Heart right ventricle (tissue), 16 donors: ENCODE measurements at regions not wholly inside any gene's neighbourhood (a gene's known extent, or its start where the extent isn't known, plus 50 kb on each side); places are given as distances from the start of the nearest gene placed in this dataset.

ENCODE experiments used
- ATAC-seq, 8 donors: fragments of 200-7000 bp; cut with Tn5 transposase; one replicate each; pipeline ENCODE4 v1.9.1; 2020; ENCODE audit warnings: mild to moderate bottlenecking in 8 of 8, moderate library complexity in 8 of 8, moderate number of reproducible peaks in 1 of 8
- DNase-seq, 2 donors: peaks; one replicate each; pipeline ENCODE4 v3.0.0-alpha.2; 2020
- H3K27ac ChIP-seq, 10 donors: fragments of 200-600 bp; sonication (generic) in 2 of 10; one replicate each; pipeline versions ENCODE4 v1.5.0 to v1.8.0; 2020 to 2022; ENCODE audit warnings: mild to moderate bottlenecking in 3 of 10
- H3K27me3 ChIP-seq, 7 donors: fragments of 200-600 bp; one replicate each; pipeline ENCODE4 v1.8.0; 2021 to 2022; ENCODE audit warnings: mild to moderate bottlenecking in 2 of 7
- H3K36me3 ChIP-seq, 9 donors: fragments of 200-600 bp; sonication (generic) in 1 of 9; one replicate each; pipeline versions ENCODE4 v1.5.0 to v1.8.0; 2020 to 2022; ENCODE audit warnings: mild to moderate bottlenecking in 2 of 9
- H3K4me1 ChIP-seq, 9 donors: fragments of 200-600 bp; sonication (generic) in 1 of 9; one replicate each; pipeline versions ENCODE4 v1.5.0 to v1.8.0; 2020 to 2022; ENCODE audit warnings: mild to moderate bottlenecking in 4 of 9
- H3K4me3 ChIP-seq, 10 donors: fragments of 200-600 bp; sonication (generic) in 2 of 10; one replicate each; pipeline versions ENCODE4 v1.5.0 to v1.8.0; 2020 to 2022; ENCODE audit warnings: mild to moderate bottlenecking in 7 of 10, moderate library complexity in 2 of 10
- H3K9me3 ChIP-seq, 11 donors: fragments of 200-600 bp in 10 of 11; sonication (generic) in 2 of 11; one replicate each; pipeline versions ENCODE4 v1.5.0 to v1.8.0; 2013 to 2022; ENCODE audit warnings: mild to moderate bottlenecking in 2 of 11, control low read depth in 1 of 11, moderate library complexity in 1 of 11
- WGBS, 2 donors: extraction: QIAGEN DNeasy Blood & Tissue Kit; methylation state at CpG; one replicate each; pipeline ENCODE4 v1.1.7; 2013; ENCODE audit warnings: inconsistent platforms in 1 of 2; 5-methylcytosine and 5-hydroxymethylcytosine counted together
- intact Hi-C, 10 donors: fragments of 100-400 bp; cut with DNase I; formaldehyde crosslinking; loops; one replicate each; pipeline versions ENCODE4 v1.11.1 to v1.14.2; 2022
- TF ChIP-seq, protein P1 (sequence below), 9 donors: fragments of 200-600 bp; sonication (generic) in 2 of 9; IDR thresholded peaks; one replicate each; pipeline versions ENCODE4 v1.5.0 to v1.8.0; 2021 to 2022; ENCODE audit warnings: antibody characterized with exemption in 9 of 9, mild to moderate bottlenecking in 5 of 9, moderate library complexity in 1 of 9
- donor health status: Arrhythmogenic right ventricular cardiomyopathy.
- donor health status: ischemic (EF 13 %, LVEDD 7.1; RV severe dilation, severe dysfunction).
- donor health status: healthy with polysubstance abuse.
- donor health status: DM: no; HTN: yes; CAD: no.
- donor health status: DM: no; HTN: no; CAD: no.
- donor health status: ischemic (EF 25% LVEDD 6.9; RV normal size, moderate dysfunction).
- donor health status: ischemic (EF 25% LVEDD 5.7; RV mildly dilated, moderate dysfunction).
- donor health status: healthy.
- donor health status: DM: yes; HTN: yes; CAD: no.
- donor health status: Ischemic cardiomyopathy.
- donor health status: ischemic (EF 35%, LVEDD 5.7; RV mildly dilated, moderate dysfunction).
- donor health status: nonischemic (EF 11% LVEDD 7.7; RV severe dilation, severe dysfunction).
- donor health status: DM: yes; HTN: yes; CAD: no.
- donor health status: PGD.
- donor health status: ischemic (EF 29% LVEDD 5.4; RV normal size, mild dysfunction).
- donor health status: nonischemic (EF 23%, LVEDD 6.1; RV moderate dilation, normal function).

DNA sequence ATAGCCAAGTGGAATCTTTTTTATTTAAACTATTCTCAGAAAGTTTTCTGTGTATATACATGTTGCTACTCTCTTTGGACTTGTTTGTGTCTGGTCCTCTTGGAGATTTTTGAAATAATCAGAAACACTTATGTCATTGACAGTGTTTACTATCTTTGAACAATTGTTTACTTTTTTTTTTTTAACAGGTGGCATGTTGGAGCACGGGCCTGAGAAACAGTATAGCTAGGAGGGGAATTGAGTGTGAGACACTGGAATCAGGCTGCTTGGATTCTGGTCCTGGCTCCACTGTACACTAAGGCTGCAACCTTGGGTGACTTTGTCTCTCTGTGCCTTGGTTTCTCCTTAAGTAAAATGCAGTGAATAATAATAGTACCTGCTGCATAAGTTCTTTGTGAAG lies 279.6 kb downstream of the PRL start:
- TF ChIP-seq, protein P1, sequence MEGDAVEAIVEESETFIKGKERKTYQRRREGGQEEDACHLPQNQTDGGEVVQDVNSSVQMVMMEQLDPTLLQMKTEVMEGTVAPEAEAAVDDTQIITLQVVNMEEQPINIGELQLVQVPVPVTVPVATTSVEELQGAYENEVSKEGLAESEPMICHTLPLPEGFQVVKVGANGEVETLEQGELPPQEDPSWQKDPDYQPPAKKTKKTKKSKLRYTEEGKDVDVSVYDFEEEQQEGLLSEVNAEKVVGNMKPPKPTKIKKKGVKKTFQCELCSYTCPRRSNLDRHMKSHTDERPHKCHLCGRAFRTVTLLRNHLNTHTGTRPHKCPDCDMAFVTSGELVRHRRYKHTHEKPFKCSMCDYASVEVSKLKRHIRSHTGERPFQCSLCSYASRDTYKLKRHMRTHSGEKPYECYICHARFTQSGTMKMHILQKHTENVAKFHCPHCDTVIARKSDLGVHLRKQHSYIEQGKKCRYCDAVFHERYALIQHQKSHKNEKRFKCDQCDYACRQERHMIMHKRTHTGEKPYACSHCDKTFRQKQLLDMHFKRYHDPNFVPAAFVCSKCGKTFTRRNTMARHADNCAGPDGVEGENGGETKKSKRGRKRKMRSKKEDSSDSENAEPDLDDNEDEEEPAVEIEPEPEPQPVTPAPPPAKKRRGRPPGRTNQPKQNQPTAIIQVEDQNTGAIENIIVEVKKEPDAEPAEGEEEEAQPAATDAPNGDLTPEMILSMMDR (IDR thresholded peaks at IDR 0.05): no peak
- no peaks in the 10 kb centered on the region for H3K27me3 ChIP-seq
- H3K36me3 ChIP-seq: peaks cover 0 to 5% (median 0%) of the 10 kb centered on the region in 9 donors
- DNase-seq (no peak), ATAC-seq (no peak)
- intact Hi-C loops: no loop called here
- no peak overlapping the region for H3K27ac ChIP-seq
- H3K4me1 ChIP-seq: no peaks in the 10 kb centered on the region
- 57 to 59% methylated on average over 1 of the region's 1 CpG for WGBS, 2 donors
- peaks cover 0 to 9% (median 3%) of the 10 kb centered on the region in 11 donors for H3K9me3 ChIP-seq
- H3K4me3 ChIP-seq: no peak overlapping the region

DNA sequence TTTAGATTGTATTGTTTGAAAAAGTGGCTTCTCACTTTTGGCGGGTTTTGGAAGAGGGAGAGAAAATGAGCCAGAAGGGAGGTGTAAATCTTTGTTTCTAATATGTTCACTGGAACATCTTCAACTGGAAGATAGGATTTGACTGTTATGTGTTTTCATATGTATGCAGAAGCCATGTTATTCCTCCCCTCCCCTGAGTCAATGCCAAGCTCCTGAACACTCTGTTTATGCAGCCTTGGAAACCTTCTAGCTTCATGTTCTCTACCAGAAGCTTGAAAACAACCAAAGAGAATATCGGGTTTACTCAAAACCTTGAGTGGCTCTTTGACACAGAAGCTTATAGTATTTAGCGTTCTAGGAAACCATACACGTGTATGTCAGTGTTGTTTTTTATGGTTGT lies 279.1 kb downstream of the PRL start:
- DNase-seq: no peak
- Histone ChIP-seq H3K27ac (no peak overlapping the region), H3K4me1 (no peaks in the 10 kb centered on the region)

GRCh38 chr6:22019857-22020256 lies 277.0 kb downstream of the PRL start:
- no peak overlapping the region for H3K27ac ChIP-seq
- H3K27me3 ChIP-seq: no peaks in the 10 kb centered on the region
- H3K4me3 ChIP-seq: no peak overlapping the region
- 98% methylated on average over 5 of the region's 5 CpGs for WGBS, 2 donors
- H3K9me3 ChIP-seq: peaks cover 0 to 13% (median 3%) of the 10 kb centered on the region in 11 donors
- intact Hi-C loops: loop anchor here in 1 of 10 donors (10.0 kb wide), 1 partner anchor 425 kb away; no protein-coding TSS in a partner anchor
- no peak for ATAC-seq
- TF ChIP-seq, protein P1 (IDR thresholded peaks at IDR 0.05): no peak
- H3K4me1 ChIP-seq: peaks cover 0 to 5% (median 0%) of the 10 kb centered on the region in 9 donors
- peaks cover 0 to 5% (median 0%) of the 10 kb centered on the region in 9 donors for H3K36me3 ChIP-seq
- no peak for DNase-seq

More for the DNA sequence above, 279.1 kb downstream of the PRL start:
- 89 to 95% methylated on average over 4 of the region's 4 CpGs for WGBS, 2 donors
- no peak for ATAC-seq
- intact Hi-C loops: no loop called here
- Histone ChIP-seq H3K9me3 (peaks cover 0 to 13% (median 3%) of the 10 kb centered on the region in 11 donors), H3K4me3 (no peak overlapping the region), H3K36me3 (peaks cover 0 to 5% (median 0%) of the 10 kb centered on the region in 9 donors), H3K27me3 (no peaks in the 10 kb centered on the region)
- TF ChIP-seq, protein P1 (IDR thresholded peaks at IDR 0.05): no peak

DNA sequence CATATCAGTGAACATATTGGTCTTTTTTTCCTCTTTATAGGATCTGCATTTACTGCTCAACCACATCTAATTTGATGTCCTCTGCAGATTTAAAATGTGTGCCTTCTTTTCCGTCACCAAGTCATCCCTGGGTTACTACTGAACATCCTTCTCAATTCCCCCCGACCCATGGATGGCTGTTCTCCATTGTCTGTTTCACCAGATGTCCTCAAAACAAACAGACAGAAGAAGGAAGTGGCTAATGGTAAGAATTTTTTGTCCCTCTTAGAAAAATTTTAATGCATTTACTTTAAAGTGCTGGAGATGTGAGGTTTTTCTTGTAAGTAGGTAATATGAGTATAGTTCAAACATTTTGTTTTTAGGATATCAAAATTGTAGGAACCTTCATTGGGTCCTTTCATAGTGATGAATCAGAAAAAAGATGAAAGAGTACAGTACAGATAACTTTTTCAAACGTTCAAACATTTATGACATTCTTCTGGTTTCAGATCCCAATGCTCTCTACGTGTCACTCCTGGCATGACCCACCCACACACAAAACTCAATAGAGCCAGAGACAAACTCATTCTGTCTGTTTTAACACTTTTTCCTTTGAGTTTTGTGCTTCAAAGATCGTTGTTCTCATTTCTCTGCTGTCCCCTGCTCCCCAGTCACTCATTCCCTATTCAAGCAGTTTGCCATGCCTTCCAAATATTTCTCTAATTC lies 276.4 kb downstream of the PRL start:
- H3K36me3 ChIP-seq: peaks cover 0 to 5% (median 0%) of the 10 kb centered on the region in 9 donors
- ATAC-seq: no peak
- no peak for DNase-seq
- no peaks in the 10 kb centered on the region for H3K27me3 ChIP-seq
- no peak overlapping the region for H3K27ac ChIP-seq
- H3K9me3 ChIP-seq: peaks cover 0 to 13% (median 3%) of the 10 kb centered on the region in 11 donors
- H3K4me1 ChIP-seq: peaks cover 0 to 10% (median 4%) of the 10 kb centered on the region in 9 donors
- TF ChIP-seq, protein P1 (IDR thresholded peaks at IDR 0.05): no peak
- intact Hi-C loops: loop anchor here in 1 of 10 donors (10.0 kb wide), 1 partner anchor 424 kb away; no protein-coding TSS in a partner anchor
- no peak overlapping the region for H3K4me3 ChIP-seq
- WGBS, 2 donors: 76 to 77% methylated on average over 5 of the region's 5 CpGs
